Activated naive CD4-positive, alpha-beta T cell treated with anti-CD3 and anti-CD28 coated beads, Interleukin-2, amount 50 U/mL, for 16 hours (primary cell): ENCODE measurements at regions not wholly inside any gene's neighbourhood (a gene's known extent, or its start where the extent isn't known, plus 50 kb on each side); places are given as distances from the start of the nearest gene placed in this dataset.
"Not testable (repeated sequence)": the region's sequence is repeated elsewhere in the genome, so short reads cannot be mapped to it uniquely, and the experiment has no call there.

Source experiments
- DNase-seq: peaks from one replicate; pipeline ENCODE4 v3.0.0-alpha.2; 2020

DNA sequence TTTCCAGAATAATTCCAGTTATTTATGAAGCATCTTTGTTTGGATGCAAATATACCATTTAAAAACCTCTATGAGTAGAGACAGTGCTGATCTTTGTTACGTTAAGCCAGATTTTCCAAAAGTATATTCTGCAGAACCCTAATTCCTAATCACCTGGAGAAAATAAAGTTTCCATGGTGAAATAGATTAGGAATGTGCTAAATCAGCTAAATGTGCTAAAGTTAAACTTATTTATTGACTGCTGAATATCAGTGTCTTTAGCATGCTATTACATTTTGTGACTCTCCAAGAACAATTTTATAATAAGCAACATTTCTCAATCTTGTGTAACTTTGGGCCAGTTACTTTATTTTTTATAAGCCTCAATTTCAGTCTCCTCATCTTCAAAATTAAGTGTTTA, 196.3 kb upstream of the NFIA start:
- no peak for DNase-seq

DNA sequence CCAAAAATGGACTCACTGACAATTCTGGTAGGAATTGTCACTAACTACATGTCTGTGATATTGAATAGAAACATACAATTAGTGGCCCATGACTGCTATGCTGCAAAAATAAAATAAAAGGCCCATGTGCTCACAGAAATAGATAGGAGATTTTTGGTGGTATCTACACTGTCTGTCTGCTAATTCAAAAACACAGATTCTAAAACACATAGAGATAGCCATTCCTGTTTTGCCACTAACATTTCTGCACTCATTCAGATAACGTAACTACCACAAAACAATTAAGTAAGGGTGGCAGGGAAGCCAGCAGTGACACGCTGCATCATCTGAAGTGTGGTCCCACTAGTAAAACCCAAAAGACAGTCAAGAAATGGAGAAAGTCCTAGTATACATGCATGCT, 202.2 kb upstream of the NFIA start:
- no peak for DNase-seq

DNA sequence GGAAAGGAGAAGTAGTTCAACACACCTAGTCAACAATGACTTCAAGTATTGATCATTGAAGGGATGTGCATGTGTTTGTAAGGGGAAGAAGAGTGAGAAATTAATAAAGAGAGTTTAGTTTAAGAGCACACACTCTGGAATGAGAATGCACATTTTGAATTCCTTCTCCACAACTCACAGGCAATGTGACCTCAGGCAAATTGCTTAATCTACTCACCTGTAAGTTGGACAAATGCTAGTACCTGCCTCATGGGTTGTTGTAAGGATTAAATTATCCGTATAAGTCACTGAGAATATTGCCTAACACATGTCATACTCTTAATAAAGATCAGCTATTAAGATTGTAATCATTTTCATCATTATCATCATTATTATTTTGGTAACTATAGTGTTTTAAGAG, 204.0 kb upstream of the NFIA start:
- no peak for DNase-seq

DNA sequence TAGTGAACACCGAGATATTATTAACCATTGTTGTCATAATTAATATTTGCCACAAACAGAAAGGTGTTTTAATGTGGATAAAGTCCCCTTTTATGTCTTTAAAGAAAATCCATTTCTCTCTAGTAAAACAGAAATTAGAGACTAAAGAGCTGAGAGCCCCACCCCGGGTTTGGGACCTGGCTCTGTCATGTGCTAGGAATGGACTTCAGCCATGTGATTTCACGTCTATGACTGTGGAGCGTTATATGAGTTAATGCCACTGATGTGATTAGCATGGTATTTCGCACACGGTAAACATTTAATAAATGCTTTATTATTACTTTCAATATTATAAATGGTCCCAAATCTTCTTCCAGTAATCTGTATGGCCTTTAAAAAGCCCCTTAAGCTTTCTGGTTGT, 205.0 kb upstream of the NFIA start:
- no peak for DNase-seq

DNA sequence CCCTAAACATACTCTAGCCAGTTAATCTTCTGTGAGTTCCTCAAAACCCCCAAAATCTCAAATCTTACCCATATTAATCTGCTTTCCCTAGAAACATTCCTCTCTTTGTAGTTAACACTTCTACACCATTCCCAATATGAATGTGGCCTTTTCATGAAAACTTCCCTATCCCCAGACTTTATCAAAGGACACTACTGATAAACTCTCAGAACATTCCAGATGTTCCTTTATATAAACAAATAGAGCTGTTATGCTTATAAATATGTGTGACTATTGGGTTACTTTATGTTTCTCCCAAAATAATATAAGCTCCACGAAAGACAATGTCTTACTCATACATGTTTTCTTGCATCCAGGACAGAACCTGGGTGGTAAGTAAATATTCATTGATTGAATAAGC, 205.4 kb upstream of the NFIA start:
- no peak for DNase-seq

DNA sequence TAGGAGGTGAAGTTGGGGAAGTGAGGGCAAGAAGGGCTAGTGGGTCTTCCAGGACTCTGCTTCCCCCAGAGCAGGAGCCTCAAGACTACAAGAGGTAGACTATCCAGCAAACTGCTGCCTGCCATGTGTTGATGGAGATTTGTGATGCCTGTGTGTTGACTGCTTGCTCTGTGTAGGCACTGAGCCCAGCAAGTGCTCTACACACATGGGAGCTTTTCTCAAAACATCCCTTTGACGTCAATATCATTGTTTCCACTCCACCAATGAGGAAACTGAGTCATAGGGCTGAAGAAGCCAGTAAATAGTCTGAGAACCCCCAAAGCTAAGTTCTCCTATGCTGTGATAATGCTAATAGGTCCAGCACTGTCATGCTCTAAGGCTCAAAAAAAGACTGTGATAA, 207.2 kb upstream of the NFIA start:
- DNase-seq = no peak

DNA sequence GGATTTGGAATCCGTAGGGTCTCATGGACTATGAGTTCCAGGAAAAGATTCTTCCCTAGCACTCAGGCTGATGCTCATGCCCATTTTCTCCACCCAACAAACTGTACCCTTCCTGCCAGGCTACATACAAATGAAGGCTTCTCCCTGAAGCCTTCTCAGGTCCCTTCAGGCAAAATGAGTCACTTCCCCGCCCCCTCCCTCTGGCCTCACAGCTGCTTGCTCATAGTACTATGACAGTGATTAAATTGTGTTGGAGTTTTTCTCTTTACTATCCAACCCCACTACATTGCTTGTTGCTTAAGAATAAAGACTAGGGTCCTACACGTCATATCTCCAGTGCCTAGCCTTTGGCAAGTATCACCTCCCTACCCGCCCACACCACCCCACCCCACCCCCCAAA, 207.6 kb upstream of the NFIA start:
- DNase-seq = no peak

DNA sequence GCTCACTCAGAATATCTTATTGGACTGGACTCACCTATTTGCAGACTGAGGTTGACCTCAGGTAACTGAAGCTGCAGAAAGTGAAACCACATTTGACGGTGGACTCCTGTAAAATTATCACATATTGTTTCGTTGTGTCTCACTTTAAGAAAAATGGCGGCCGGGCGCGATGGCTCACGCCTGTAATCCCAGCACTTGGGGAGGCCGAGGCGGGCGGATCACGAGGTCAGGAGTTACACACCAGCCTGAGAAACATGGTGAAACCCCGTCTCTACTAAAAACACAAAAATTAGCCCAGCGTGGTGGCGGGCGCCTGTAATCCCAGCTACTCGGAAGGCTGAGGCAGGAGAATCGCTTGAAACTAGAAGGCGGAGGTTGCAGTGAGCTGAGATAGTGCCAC, 209.0 kb upstream of the NFIA start:
- not testable (repeated sequence) for DNase-seq

DNA sequence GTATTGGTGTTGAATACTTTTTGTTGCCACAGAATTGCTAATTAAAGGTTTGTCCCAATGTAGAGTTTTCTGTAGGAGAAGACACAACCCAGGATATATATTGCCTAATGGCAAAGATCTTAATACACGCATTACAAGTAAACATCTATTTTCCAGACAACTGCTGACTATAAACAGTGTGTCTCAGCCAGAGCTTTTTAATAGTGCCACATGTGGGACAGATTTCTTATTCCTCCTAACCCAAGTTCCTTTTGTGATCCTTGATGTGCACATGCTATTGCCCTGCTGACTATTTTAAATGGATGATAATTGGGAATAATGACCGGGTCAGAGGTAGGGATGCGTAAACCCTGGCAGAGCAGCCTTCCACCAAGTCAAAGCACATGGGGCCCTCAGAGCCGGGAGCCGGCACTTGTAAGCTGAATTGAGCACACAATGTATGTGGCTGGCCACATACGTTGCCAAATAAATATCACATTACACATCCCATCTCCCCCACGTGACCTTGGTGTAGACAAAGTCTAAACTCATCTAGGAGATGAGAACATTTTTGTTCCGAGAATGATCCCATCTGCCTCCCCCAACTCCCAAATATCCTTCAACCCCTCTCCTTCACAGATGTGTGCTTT, 209.8 kb upstream of the NFIA start:
- DNase-seq = no peak

DNA sequence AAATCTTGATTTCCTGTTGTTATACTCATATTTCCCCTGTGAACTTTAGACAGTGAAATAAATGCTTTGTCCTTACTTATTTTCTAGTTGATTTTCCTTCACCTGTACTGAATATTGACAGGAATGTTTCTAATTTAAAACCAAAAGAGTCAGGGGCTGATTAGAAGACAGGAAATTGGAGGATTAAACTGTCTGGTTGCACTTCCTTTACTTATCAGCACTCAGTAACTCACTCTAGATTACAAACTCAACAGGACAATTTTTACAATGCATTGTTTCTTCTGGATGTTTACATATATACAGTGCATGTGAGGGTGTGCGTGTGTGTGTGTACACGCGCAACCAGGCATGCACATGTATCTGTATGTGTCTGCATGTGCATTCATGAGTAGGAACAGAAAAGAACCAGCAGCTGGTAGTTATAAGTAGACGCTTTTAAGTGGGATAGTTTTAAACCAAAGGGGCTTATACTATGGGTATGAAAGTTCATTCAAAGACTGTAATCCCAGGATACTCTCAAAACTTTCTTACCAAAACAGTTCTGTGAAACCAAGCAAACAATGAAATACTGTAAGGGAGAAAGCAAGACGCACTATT, 212.0 kb upstream of the NFIA start:
- DNase-seq = no peak

DNA sequence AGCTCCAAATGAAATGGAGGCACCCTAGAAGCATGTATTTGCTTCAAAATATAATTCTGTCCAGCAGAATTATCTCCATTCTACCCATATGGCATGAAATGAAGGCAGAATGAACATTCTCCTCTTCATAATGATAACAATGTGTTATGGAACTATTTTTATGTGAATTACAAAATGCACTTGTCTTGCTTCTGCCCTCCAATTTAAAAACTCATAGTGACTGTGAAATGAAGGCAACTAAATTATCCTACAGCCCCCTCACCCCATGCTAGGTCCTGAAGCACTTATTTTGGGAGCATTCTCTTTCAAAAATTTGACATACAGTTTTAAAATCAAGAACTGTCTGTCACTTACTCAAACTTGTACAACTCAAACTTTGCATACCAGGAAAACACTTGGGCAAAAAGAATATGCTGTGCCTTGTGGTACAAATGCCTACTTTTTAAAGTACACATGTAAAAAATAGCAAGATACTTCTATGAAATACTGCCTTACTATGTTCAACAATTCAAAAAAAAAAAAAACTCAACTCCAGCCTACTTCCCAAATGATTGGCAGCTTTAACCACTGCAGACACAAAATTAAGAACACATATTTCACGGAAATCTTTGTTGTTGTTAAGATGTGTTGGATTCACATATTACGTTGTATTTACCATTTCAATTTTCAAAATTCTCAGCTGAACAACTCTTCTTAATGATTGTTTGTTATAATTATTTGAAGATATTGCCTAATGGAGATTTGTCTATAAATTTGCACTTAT, 213.3 kb upstream of the NFIA start:
- no peak for DNase-seq

DNA sequence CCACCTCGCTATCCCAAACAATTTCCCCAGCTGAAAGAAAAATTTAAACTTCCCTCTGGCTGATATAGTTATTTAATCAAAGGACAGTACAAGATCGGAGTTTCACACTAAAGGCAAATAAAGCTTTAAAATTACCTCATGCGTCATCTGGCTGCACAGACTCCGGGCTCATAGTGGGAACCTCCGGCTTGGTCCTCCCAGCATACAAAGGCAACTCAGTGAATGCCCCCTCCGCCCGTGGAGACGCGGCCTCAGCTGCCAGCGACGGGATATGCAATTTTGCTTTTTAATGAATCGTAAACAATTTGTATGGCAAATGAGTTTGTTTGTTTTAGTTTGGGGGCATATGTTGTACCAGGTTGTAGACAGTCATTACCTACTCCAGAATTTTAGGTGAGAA, 214.6 kb upstream of the NFIA start:
- no peak for DNase-seq

DNA sequence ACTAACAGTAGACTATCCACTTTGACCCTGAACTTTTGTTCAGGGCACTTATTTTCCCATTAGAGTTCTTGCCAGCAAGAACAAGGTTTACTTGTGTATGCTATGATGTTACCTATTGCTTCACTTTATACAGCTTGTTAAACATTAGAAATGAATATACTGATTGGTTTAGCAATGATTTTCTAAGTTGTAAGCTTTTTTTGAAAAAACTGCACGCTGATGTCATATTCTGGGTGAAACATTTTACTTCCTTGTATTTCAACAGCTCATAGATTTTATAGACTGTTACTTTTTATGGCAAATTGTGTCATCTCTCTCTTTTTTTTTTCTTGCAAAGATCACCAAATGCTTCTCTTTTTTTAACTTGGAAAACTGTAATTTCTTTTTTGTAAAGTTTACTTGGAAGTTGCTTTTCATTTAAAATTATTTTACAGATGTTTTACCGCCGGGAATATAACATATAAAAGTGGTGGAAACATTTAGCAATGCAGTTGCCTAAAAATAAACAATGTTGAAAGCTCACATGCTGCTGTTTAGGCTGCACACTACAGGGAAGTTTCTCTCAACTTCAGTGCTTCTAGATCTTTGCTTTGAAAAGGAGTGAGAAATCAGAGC, 215.3 kb upstream of the NFIA start:
- DNase-seq = no peak

DNA sequence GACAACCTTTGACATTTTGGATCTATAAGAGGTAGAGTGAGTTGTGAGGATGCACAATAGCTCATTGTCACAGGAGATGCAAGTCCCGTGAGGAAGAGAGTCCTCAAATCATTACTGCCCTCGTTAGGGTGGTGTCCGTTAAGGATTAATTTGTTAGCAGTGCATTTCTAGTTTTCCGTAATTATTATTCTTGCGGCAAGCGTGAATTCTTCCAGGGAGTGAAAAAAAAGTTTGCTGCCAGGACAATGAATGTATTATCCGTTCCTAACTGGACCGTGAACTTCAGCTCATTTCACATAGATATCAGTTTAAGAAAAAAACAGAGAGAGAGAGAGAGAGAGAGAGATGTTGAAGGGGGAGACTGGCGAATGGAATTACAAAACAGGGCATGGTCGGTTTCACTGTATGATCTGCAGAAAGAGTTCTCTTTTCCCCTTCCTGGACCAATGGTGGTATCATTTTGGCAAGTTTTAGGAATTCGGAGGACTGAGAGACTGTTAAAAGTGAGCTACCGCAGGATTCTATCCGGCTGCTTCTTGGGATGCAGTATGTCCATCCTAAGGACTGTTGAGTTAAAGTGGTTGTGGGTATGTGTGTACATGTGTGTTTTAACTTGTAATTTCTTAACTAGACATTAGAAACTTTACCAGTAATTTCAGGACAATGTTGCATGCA, 216.0 kb upstream of the NFIA start:
- DNase-seq = no peak

DNA sequence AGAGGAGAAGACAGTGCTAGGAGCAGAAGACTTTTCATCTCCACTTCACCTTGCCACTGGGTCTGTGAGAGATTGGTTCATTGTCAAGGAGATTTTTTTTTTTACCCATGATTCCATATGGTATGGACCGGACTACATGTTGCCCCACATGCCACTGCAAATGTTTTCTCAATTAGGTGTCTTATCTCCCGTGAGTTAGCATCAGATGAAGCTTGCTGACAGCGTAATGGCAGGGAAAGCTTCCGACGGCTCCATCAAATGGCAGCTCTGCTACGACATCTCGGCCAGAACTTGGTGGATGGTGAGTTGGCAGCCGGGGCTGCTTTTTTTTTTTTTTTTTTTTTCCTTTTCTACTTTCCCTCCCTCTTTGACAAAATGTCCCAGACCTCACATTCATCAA, 217.2 kb upstream of the NFIA start:
- no peak for DNase-seq

DNA sequence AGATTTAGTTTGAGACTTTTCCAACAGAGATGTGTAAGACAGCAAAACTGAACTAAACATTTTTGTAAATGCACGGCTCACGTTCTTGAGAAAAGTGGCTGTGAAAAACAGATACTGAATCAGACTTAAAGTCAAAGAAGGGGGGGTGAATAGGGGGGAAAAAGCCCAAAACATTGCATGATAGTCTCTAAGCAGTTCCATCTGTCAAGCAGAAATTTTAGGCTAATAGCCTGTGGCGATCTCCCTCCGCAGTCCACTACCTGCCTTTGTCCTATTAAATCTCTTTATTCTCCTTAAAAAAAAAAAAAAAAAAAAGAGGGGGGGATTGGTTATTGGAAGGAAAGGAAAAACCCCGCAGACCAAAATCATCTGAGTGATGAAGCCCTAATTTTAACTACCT, 217.6 kb upstream of the NFIA start:
- no peak for DNase-seq

DNA sequence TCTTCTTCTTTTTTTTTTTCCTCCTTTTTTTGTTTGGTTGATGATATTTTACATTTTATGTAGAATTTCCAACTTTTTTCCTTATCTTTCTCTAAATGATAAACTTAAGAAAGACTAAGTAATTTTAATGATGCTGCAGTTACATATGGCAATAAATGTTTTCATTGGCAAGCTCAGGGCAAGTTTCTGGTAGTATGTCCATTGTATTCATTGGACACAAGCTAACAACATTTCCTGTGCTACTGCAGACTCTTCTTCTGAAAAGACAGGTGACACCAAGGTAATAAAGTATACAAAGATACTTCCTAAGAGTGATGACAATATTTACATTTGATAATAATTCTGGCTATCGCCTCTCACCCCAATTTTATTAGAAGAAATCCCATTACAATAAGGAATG, 219.2 kb upstream of the NFIA start:
- no peak for DNase-seq

DNA sequence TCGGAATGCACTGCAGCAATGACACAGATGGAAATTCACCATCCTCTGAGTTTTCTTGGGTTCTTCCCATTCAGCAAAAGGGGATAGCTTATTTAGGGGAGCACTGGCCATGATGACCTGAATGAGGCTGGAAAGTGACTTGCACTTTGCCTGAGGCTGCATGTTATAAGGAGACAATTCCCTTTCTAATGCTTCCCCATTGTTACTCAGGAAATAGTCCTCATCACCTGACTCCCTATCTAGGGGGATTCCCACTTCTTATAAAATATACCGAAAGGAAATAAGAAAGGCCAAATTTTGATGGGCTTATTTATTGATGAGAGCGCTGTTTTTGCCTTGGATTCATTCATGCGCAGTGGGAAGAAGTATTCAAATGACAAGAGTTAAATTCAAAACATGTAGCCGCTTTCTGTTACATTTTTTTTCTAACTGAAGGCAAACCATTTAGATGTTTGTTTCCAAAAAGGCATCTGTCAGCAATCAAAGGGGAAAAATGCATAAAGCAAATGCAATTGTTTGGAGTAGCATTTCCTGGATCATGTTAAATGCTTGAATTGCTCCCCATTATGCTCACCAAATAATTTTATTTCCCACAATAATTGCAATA, 220.3 kb upstream of the NFIA start:
- DNase-seq = no peak

DNA sequence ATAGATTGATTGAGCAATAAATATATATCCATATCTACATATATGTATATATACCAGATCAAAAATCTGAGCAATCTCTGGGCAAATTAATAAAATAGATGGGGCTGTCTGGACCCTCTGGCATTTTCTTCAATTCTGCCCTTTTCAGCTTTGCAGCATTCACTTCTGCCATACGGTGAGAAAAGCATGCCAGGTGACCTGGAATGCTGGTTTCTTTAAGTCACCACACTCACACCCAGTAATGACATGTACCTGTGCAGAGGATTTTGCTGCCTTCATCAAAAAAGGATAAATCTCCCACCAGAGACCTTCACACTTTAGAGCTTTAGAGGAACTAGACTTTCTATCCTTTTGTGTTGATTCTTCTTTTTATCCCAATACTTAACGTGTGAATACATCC, 223.2 kb upstream of the NFIA start:
- DNase-seq = no peak

DNA sequence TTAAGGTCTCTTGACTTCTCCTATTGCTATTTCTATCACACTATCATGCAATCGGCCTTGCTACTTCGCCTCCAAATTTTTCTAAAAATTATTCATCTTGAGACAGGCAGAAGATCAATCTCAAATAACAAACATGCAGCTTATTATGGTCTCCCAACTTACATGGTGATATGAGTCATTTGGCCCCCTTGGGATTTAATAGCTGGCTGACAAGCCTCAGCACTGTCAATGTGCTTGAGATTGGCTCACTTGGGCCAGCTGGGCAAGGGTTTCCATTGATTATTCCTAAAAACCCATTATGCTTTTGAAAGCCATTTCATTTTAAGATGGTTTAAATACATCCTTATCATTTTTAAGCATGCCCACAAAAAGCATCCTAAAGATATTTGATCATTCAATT, 224.5 kb upstream of the NFIA start:
- no peak for DNase-seq

DNA sequence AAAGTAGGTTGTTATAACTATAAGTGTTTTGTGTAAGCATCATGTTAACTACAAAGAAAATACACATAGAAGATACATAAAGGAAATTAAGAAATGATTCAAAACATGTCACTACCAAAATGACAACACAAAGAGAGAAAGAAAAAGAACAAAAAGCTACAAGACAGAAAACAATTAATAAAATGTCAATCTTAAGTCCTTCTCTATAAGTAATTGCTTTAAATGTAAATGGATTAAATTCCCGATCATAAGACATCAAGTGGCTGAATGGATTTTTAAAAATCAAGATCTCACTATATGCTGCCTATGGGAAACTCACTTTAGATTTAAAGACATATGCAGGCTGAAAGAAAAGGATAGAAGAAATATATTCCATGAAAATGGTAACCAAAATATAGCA, 232.3 kb upstream of the NFIA start:
- no peak for DNase-seq

DNA sequence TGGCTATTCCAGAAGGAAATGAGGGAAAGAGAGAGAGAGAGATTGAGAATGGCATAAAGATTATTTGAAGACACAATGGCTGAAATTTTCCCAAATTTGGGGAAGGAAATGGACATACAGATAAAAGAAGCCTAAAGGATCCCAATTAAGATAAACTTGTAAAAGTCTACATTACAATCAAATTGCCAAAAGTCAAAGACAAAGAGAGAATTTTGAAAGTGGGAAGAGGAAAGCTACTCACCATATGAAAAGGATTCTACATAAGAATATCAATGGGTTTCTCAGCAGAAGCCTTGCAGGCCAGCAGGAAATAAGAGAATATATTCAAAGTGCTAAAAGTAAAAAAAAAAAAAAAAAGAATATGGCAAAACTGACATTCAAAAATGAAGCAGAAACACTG, 233.0 kb upstream of the NFIA start:
- DNase-seq = no peak

DNA sequence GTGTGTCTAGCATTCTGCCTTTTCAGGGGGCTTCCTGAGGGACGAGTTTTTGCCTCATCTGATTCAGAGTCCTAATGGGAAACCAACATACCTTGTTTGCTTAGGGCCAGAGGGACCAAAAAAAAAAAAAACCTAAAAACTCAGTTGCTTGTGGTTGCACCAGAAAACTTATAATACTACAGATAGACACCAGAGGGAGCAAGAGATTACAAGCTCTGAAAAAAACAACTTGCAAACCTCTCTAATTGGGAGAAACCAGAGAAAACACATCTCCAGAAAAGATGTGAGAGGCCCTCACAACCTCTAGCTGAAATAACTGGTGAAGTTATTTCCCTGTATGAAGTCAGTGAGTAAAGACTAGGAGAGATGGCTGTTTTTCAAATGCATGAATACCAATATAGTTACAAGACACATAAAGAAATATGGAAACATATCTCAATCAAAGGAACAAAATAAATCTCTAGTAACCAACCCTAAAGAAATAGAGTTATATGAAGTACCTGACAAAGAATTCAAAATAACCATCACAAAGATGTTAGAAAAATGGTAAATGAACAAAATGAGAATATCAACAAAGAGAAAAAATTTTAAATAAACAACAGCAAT, 233.7 kb upstream of the NFIA start:
- no peak for DNase-seq
